GM19467 (cell line): ENCODE measurements at regions not wholly inside any gene's neighbourhood (a gene's known extent, or its start where the extent isn't known, plus 50 kb on each side); places are given as distances from the start of the nearest gene placed in this dataset.

Experiments used
- ATAC-seq: cut with Tn5 transposase; IDR thresholded peaks from one replicate; pipeline ENCODE4 v1.9.1; 2021; ENCODE audit warnings: mild to moderate bottlenecking, moderate library complexity; ENCODE audit not compliant: unreplicated experiment

DNA sequence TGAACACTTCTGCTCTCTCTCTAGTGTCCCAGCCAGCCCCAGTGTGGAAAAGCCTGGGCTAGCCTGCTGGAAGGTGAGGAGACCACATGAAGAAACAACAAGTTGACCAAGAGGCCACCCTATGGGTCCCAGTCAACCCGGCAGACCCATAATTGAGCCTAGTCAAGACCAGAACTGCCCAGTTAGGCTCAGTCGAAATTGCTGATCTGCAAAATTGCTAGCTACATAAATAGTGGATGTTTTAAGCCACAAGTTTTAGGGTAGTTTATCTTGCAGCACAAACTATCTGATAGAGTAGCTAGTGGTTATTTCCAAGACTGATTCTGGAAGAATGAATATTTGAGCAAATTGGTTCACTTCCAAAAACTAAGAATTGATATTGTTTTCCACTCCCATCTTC lies 82.3 kb upstream of the CCDC112 start:
- no peak for ATAC-seq

DNA sequence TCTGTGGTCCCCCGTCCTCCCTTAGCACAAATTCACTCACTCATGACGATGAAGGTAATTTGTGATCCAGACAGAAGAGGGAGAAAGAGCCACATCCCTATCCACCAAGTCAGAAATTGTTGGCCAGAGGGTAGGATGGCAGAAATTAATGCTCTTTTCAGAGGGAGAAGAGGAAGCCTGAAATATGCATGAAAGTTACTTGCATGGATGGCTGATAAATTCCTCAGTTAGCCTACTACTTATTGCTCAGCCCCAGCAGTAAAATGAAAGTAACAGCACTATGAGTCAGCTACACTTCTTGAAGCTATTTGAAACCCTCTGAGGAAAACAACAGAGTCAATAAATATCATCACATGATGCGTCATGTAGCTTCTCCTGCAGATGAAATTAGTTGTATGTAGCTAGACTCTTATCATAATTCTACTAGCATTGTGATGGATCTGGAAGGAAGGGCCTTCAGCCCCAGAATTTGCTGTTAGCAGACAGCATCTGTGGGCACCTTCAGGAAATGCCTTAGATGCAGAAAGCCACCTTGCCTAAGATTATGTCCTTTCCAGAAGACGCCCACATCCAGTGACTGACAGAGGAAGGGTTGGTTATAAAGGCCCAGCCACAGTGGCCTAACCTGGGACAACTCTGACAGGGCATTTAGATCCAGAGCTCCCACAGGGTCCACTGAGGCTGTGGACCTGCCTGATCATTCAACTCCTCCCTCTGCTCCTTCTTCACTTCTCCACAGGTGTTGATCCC lies 81.2 kb upstream of the CCDC112 start:
- peak; percentile 40 for ATAC-seq

DNA sequence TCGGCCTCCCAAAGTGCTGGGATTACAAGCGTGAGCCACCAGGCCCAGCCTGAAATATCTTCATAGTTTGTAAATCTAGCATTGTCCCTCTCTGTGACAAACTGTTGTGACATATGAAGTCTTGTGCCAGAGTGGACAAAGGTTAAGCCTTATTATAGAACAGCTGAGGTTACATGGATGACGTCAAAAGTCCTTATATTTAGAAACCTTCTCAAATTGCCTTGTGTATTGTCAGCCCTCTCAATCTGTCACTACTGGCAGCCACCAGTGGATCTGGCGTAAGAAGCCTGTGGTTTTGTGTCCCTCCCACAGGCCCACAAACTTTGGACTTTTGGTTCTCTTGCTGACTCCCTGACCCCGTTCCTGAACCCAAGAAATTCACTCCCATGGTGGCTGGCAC lies 79.4 kb upstream of the CCDC112 start:
- ATAC-seq: no peak

DNA sequence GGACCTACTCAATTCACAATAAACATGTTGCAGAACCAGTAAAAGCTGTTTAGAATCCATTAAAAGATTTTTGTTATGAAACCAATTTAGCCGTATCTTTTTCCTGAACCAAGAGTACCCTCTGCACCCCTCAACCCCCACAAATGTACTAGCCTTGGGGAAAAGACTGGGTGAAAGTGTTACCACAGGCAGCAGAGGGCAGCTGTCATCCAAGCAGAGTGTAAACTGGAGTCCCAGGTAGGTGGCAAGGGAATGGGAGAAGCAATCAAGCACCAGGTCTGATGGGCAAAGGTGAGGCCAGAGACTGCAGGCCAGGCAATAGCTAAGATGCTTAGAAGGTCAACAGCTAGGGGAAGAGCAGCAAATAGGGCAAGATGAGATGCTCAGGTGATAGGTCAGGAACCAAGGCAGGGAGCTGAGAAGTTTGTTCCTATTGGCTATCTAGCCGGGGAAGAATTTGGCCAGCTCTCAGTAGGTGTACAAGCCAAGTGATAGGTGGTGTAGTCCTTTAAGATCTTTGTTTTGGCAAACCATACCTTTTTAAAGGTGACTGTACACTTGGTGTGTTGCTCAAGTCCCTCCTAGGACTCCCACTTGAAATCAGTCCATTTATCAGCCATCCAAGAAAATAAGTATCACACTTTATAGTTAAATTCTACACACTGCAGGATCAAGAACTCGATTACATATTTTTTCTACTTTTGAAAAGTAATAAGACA lies 77.8 kb upstream of the CCDC112 start:
- no peak for ATAC-seq

DNA sequence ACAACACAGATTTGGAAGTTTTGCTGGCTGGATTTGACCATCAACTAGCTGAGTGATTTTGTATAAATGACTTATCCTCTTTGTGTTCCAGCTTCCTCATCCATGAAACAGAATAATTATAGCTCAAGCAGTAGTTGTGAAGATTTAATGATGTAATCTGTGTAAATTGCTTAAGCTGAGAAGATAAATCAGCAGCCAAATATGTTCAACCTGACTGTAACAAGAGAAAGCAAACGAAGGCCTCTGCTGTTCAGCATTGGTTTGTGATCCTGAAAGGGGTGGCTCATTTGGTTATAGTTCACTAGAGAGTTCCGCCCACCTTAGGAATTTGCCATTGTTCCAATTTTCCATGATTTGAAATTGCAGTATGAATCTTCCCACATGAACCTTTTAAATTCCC lies 75.7 kb upstream of the CCDC112 start:
- ATAC-seq: no peak

DNA sequence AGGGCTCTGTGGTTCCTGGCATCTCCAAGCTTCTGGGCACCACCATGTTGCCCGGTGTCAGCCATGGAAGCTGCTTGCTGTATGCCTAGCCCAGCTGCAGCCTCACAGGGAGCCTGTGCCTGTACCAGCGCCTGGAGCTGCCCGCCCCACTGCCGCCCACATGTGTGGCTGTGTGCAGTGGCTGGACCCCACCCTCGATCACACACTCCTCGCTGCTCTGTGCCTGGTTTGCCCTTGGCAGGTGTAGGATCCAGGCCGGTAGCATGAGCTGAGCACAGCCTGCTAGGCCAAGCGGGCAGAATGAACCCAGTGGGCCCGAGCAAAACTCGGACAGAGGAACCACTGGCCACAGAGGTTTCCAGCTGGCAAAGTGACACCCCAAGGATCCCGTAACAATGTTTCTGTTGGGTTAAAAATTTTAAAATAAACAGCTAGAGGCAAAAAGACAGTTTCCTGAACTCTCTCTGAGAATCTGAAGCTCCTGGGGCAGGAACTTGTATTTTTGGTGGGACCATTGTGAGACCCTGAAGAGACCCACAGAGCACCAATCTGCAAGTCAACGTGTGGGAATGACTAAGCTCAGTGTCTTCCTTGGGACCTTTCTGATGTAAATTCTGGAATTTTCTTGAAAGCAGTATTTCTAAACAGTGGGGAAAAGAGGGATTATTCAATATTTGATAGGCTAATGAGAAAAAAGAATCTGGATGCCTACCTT lies 73.1 kb upstream of the CCDC112 start:
- ATAC-seq: no peak

DNA sequence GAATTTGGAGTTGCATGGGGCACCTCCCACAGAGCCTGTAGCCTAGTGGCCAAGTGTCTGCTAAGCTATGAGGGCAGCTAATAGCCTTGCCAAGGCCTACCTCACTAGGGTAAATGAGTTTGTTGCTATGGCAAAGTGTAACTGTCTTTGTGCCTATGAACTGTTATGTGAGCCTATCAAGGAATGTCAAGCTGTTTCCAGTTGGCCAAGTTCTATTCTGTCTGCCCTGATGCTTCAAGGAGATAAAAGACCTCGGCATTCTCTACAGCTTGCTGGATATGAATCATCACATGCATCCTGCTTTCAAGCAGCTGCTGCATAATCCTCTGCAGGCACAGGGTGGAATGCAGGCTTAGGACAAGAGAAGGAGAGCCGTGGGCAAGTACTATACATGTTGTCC lies 69.8 kb upstream of the CCDC112 start:
- no peak for ATAC-seq

DNA sequence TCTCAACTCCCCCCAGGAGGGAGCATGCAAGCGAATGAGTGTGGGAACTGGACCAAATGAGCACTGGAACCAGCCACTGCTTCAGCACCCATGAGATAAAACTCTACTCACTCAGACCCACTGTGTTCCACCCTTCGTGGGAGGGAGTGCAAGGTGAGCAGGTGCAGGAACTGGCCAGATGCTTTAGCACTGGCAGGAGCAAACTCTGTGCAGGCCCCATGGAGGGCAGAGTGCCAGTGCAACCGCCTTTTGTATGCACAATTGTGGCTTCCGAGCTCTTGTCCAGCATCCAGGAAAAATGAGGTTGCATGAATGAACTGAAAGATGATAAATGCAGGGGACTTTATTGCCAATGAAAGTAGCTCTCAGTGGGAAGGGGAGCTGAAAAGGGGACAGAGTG lies 67.4 kb upstream of the CCDC112 start:
- no peak for ATAC-seq

DNA sequence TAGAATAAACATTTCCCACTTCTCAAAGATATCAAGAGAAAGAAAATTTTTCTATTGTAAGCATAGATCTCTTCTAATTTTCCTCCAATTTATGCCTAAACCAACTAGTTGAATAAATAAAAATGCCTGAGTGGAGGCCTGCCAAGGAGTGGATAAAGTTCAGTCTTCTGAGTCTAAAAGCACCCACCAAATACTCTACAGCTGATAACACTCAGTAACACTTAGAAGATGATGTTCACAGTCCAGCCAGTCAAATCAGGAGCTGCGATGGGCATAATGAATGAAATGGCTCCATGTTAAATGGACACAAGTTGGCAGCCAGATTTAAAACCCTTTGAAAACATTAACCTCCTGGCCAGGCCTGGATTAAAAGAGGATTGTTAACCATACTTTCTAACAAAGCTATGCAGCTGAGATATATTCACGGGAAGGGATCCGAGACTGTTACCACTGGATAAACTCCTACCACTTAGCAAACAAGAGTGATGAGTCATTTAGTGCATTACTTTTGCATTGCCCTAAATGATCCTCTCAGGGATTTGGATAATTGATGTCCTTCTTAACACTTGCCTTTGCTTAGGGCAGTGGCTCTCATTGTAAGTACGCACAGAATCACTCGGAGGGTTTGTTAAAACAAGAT lies 63.7 kb upstream of the CCDC112 start:
- ATAC-seq: no peak

DNA sequence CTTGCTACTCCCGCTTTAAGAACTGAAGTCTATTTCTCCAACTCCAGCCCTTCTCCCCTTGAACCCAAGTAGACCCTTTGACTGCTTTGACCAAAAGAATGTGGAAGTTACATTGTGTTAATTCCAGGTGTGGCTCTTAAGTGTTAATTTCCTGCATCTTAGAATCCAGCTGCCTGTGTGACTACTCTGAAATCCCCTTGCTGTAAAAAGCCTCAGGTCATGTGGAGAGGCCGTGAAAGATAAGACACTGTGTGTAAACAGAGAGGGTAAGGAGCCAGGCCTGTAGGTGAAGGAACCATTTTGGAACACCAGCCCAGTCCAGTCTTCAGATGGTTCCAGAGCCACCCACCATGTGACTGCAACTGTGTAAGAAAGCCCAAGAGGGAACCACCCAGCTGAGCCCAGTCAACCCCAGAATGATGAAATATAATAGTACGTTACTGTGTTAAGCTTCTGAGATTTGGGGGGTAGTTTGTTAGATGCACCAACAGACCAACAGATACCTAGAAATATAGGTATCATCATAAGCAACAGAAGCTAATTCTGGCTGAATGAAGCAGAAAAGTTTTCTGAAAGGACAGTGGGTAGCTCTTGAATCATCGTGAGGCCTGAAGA lies 59.4 kb upstream of the CCDC112 start:
- no peak for ATAC-seq

DNA sequence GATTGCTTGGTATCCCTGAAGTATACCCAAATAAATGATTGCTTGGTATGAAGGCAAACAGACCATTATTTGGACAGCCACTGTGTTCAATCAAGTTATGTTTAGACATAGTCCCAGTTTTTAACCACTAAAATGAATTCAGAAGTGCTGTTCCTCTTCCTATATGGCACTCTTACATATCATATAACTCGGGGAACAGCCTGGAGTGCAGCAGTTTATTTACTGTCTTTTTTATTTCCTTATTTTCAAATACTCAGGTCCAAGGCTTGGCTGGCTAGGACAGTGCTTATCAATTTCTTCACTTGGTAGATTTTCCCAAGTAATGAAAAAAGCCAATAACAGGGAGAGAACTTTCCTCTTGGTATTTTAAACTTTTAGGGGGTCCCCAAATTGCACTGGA lies 58.6 kb upstream of the CCDC112 start:
- ATAC-seq: no peak

DNA sequence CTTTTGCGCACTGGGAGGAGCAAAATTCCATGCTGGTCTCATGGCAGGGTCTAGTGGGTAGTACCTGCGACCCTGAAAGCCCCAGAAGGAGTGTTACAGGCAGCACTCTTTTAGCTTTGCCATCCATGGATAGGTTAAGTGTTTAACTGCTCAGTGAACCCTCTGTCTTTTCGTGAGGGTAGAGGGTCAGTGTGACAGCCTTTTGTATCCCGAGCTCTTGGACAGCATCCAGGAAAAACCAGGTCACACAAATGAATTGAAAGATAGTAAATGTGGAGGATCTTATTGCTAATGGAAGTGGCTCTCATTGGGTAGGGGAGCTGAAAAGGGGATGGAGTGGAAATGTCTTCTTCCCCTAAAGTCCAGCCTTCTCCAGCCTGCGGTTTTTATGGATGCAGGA lies 57.8 kb upstream of the CCDC112 start:
- no peak for ATAC-seq

DNA sequence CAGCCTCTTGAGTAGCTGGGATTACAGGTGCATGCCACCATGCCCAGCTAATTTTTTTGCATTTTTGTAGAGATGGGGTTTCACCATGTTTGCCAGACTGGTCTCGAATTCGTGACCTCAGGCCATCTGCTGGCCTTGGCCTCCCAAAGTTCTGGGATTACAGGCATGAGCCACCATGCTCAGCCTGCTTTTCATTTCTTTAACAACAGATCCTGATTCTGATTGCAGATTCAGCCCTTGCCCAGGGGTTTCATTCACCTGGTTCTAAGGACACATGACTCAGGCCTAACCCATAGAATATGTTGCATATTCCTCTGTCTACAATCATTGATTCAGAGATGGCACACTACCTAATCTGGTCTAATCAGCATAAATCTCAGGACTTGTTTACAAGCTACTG lies 56.1 kb upstream of the CCDC112 start:
- ATAC-seq: no peak

DNA sequence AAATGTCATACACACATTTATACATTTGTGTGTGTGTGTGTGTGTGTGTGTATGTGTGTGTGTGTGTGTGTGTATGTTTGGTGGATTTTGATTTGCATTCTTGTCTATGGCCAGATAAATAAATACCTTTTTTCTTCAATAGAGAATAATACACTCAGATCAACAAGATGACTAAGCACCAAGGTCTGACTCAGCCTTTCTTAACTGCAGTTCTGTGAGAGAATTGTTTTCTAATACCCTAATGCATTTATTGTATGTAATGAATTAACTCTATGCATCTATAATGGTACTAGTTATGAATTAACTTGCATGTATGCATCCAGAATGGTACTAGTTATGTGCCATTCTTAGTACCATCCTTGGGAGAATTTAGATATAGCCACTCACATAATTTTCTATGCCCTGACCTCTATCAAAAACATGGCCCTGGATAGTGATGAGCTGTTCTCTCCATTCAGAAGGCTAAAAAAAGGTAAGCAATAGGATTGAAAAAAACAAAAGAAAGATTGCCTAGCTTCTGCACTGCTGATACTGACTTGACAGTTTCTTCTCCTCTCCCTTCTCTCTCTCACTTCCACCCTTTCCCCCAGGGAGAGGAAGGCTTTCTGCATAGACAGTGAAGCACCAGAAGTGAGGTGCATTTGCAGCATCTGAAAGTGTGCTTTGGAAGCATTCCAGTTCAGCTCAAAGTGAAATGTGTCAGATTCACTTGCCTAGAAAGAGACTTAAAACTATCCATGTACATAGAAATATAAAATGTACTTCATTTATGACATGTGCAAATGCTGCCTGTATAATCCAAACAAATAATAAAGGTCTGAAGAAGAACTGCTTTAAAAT lies 55.1 kb upstream of the CCDC112 start:
- ATAC-seq: no peak

DNA sequence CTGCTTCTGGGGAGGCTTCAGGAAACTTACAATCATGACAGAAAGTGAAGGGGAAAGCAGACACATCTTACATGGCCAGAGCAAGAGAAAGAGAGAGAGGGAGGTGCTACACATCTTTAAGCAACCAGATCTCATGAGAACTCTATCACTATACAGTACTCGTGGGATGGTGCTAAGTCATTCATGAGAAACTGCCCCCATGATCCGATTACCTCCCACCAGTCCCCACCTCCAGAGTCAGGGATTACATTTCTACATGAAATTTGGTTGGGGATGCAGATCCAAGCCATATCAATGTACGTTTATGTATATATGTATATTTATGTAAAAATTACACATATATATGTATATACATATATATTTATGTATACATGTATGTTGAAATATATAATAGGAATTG lies 54.4 kb upstream of the CCDC112 start:
- no peak for ATAC-seq

DNA sequence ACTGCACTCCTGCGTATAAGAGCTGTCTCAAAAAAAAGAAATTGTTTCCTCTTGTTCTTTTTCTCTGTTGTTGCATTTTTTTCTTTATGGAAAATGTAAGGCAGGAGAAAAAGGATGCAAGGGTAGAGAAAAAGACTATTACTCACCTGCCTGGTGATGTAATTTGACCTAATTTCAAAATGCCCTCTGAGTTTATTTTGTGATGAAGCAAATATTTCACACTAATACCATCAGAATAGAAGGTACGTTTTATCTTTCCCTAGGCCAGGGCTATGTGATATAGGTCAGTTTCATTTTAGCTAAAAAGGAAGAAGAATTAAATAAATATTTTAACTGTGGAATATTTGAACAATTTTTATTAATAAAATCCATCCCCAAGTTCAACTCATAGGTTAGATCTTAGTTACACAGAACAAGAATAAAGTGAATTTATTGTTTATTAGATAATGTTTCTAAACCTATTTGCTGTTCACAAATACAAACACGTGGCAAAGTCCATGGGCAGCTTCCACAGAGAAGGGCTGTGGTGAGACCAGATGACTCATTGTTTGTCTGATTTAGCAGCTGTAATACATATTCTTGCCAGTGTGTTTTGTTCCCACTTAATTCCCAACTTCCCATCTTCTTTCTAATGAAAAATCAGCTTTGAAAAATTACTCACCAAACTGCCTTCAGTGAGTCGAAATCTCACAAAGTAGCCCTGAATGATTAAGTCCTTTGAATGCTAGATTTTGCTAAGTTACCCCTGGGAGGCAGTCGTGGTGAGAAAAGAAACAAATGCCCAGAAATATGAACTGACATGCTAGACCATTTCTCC lies 52.8 kb upstream of the CCDC112 start:
- no peak for ATAC-seq

DNA sequence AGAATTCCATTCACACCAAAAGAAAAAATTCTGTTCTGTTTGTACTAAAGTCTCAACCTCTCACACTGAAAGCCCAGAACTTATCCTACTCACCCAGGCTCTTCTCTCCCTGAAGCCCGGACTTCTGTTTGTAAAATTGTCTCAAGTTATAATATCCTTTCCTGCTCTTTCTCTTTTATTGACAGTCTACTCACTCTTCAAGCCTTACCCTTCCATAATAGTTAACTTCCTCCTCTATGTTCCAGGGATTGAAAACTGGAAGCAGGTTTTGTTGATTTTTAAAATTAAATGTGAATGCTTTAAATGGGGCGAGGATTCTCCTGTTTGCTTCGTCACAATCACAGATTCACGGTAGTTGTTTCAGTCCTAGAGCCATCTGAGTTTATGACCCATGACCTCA lies 51.7 kb upstream of the CCDC112 start:
- no peak for ATAC-seq
